OCI-LY7 (cell line): ENCODE measurements at regions not wholly inside any gene's neighbourhood (a gene's known extent, or its start where the extent isn't known, plus 50 kb on each side); places are given as distances from the start of the nearest gene placed in this dataset.

Experiments used
- CTCF ChIP-seq: fragments of 200-600 bp; sonication (generic); conservative IDR thresholded peaks from 2 replicates; pipeline ENCODE4 v1.5.1; 2014; ENCODE audit warnings: mild to moderate bottlenecking, antibody characterized with exemption, low read length, moderate library complexity, mixed read lengths
- EZH2phosphoT487 ChIP-seq: fragments of 200-600 bp; sonication (generic); IDR thresholded peaks from 2 replicates; pipeline ENCODE4 v1.6.1; 2018; ENCODE audit warnings: low read depth, borderline replicate concordance, mild to moderate bottlenecking, mixed run types, antibody characterized with exemption, low read length, moderate library complexity, mixed read lengths

GRCh38 chr10:33843379-33843778 is 508.9 kb upstream of the NRP1 start:
- TF ChIP-seq EZH2phosphoT487 (no peak), CTCF (no peak)
